Germinal center (tissue), 1 donor: ENCODE measurements at regions not wholly inside any gene's neighbourhood (a gene's known extent, or its start where the extent isn't known, plus 50 kb on each side); places are given as distances from the start of the nearest gene placed in this dataset.
A peak's percentile ranks its signal among the peaks of the same experiment; 100 is the strongest.

Experiments
- DNase-seq: peaks from one replicate; pipeline ENCODE4 v3.0.0; 2012; ENCODE audit warnings: mixed read lengths, low spot score

- no peak for DNase-seq
Observed at GRCh38 chr2:221060376-221060775, 511.7 kb downstream of the EPHA4 start.

- DNase-seq, result peak; percentile 19
Observed at GRCh38 chr2:221063568-221063967, 508.5 kb downstream of the EPHA4 start.

GRCh38 chr2:221064058-221064854 lies 507.8 kb downstream of the EPHA4 start:
- no peak for DNase-seq

GRCh38 chr2:221064880-221065279 lies 507.2 kb downstream of the EPHA4 start:
- DNase-seq, result no peak

GRCh38 chr2:221068123-221068522 lies 504.0 kb downstream of the EPHA4 start:
- no peak for DNase-seq

- no peak for DNase-seq
Observed at GRCh38 chr2:221070106-221070505, 502.0 kb downstream of the EPHA4 start.

- DNase-seq, result no peak
Observed at GRCh38 chr2:221073326-221074049, 498.6 kb downstream of the EPHA4 start.

GRCh38 chr2:221074238-221074637 lies 497.9 kb downstream of the EPHA4 start:
- no peak for DNase-seq

GRCh38 chr2:221075203-221075602 lies 496.9 kb downstream of the EPHA4 start:
- no peak for DNase-seq

GRCh38 chr2:221077251-221077650 lies 494.9 kb downstream of the EPHA4 start:
- DNase-seq, result no peak

- DNase-seq, result no peak
Observed at GRCh38 chr2:221077799-221078198, 494.3 kb downstream of the EPHA4 start.

- DNase-seq, result no peak
Observed at GRCh38 chr2:221085341-221085900, 486.7 kb downstream of the EPHA4 start.

GRCh38 chr2:221085936-221086335 lies 486.2 kb downstream of the EPHA4 start:
- DNase-seq, result no peak

- no peak for DNase-seq
Observed at GRCh38 chr2:221087779-221088178, 484.3 kb downstream of the EPHA4 start.

- no peak for DNase-seq
Observed at GRCh38 chr2:221088506-221088905, 483.6 kb downstream of the EPHA4 start.

- no peak for DNase-seq
Observed at GRCh38 chr2:221095356-221095755, 476.7 kb downstream of the EPHA4 start.

GRCh38 chr2:221096706-221097567 lies 475.2 kb downstream of the EPHA4 start:
- DNase-seq, result no peak

- DNase-seq, result no peak
Observed at GRCh38 chr2:221097568-221097915, 474.6 kb downstream of the EPHA4 start.

GRCh38 chr2:221097949-221098348 lies 474.2 kb downstream of the EPHA4 start:
- no peak for DNase-seq

- DNase-seq, result no peak
Observed at GRCh38 chr2:221100467-221101089, 471.5 kb downstream of the EPHA4 start.

GRCh38 chr2:221102896-221103688 lies 469.0 kb downstream of the EPHA4 start:
- no peak for DNase-seq
